ENCODE measurements at regions not wholly inside any gene's neighbourhood (a gene's known extent, or its start where the extent isn't known, plus 50 kb on each side); places are given as distances from the start of the nearest gene placed in this dataset.

- no peak for TF ChIP-seq RCOR1 (conservative IDR thresholded peaks at IDR 0.05; ENCODE audit: low read depth, low read length)
- no peak for TF ChIP-seq RELB (IDR thresholded peaks at IDR 0.05; ENCODE audit: low read depth)
- TF ChIP-seq BRCA1 (IDR thresholded peaks at IDR 0.05; ENCODE audit: low read depth, low read length): no peak
- TF ChIP-seq MEF2B (IDR thresholded peaks at IDR 0.05; ENCODE audit: partially characterized antibody, poor library complexity, severe bottlenecking): no peak
These were observed 404.7 kb upstream of the CHAC2 start (continued) for GRCh38 chr2:53362934-53363333.

- no peaks in the 10 kb centered on the region for H3K79me2 ChIP-seq (ENCODE audit: control insufficient read depth, insufficient read depth, low read length)
- no peaks in the 10 kb centered on the region for H3K4me1 ChIP-seq (ENCODE audit: control insufficient read depth, insufficient read depth, low read length)
- CTCF ChIA-PET: no interaction called here
- no peaks in the 10 kb centered on the region for H3K36me3 ChIP-seq (ENCODE audit: control insufficient read depth in 2 of 2, insufficient read depth in 2 of 2, low read length in 1 of 2)
- ATAC-seq: no peak
- no peaks in the 10 kb centered on the region for H3K27me3 ChIP-seq (replicated peaks in 1 of 2; ENCODE audit: control insufficient read depth in 2 of 2, insufficient read depth in 2 of 2, low read length in 1 of 2)
- H3K9ac ChIP-seq (ENCODE audit: control insufficient read depth, insufficient read depth, low read length): no peak overlapping the region
- H2AFZ ChIP-seq (ENCODE audit: control insufficient read depth, low read depth, low read length): no peak overlapping the region
- no peaks in the 10 kb centered on the region; the same call in 2 of the 3 replicates for H3K9me3 ChIP-seq (replicated peaks; ENCODE audit: control insufficient read depth, insufficient read depth, low read length)
- SMC1A ChIA-PET (ENCODE audit: uncharacterized antibody, unreplicated experiment): no interaction called here
- no peak for FAIRE-seq
- in situ Hi-C loops (cut with MboI): no loop called here
- POLR2A ChIA-PET: no interaction called here
- no peak overlapping the region for H3K27ac ChIP-seq (ENCODE audit: control insufficient read depth, insufficient read depth)
- no peak overlapping the region for H3K4me2 ChIP-seq (ENCODE audit: control insufficient read depth, insufficient read depth)
- intact Hi-C loops (cut with micrococcal nuclease; ENCODE audit: unreplicated experiment): no loop called here
- no peaks in the 10 kb centered on the region for H4K20me1 ChIP-seq (ENCODE audit: control insufficient read depth, insufficient read depth)
- RAD21 ChIA-PET (ENCODE audit: unreplicated experiment): no interaction called here
- BruUV-seq (replicated peaks): no TSS peak
- H3K4me3 ChIP-seq: no peak overlapping the region
- DNase-seq (ENCODE audit: low read depth, low spot score): no peak
- WGBS (ENCODE audit: insufficient coverage, insufficient replicate concordance, low lambda C conversion rate, missing lambda C conversion rate): 61% methylated on average over 26 of the region's 26 CpGs
- no peak for TF ChIP-seq HDGF (IDR thresholded peaks at IDR 0.05)
- TF ChIP-seq POLR2A (IDR thresholded peaks at IDR 0.05; ENCODE audit: low read depth, low read length): no peak
- no peak for TF ChIP-seq YY1 (IDR thresholded peaks at IDR 0.05; ENCODE audit: low read depth, low read length)
- no peak for TF ChIP-seq KLF5 (IDR thresholded peaks at IDR 0.05; ENCODE audit: partially characterized antibody)
- no peak for TF ChIP-seq ELK1 (IDR thresholded peaks at IDR 0.05; ENCODE audit: low read depth, low read length)
- no peak for TF ChIP-seq STAT3 (IDR thresholded peaks at IDR 0.05; ENCODE audit: low read depth, low read length)
- TF ChIP-seq RB1 (IDR thresholded peaks at IDR 0.05; ENCODE audit: borderline replicate concordance): no peak
- TF ChIP-seq ZNF592 (IDR thresholded peaks at IDR 0.05): no peak
- TF ChIP-seq ZNF207 (IDR thresholded peaks at IDR 0.05; ENCODE audit: borderline replicate concordance): no peak
- TF ChIP-seq CHD4 (IDR thresholded peaks at IDR 0.05): no peak
- TF ChIP-seq MXI1 (IDR thresholded peaks at IDR 0.05; ENCODE audit: low read depth, low read length): no peak
- no peak for TF ChIP-seq CEBPB (IDR thresholded peaks at IDR 0.05; ENCODE audit: borderline replicate concordance in 1 of 2, low read depth in 2 of 2, low read length in 2 of 2)
- no peak for TF ChIP-seq EP300 (IDR thresholded peaks at IDR 0.05; ENCODE audit: borderline replicate concordance in 1 of 2, control insufficient read depth in 1 of 2, low read depth in 2 of 2, low read length in 2 of 2)
- no peak for TF ChIP-seq EED (IDR thresholded peaks at IDR 0.05; ENCODE audit: low read depth)
These were observed 411.2 kb upstream of the CHAC2 start for GRCh38 chr2:53356291-53356905.
